OCI-LY7 (cell line): ENCODE measurements at regions not wholly inside any gene's neighbourhood (a gene's known extent, or its start where the extent isn't known, plus 50 kb on each side); places are given as distances from the start of the nearest gene placed in this dataset.

Source experiments
- BruUV-seq: library from RNA; stranded (reverse); fragments of 400-500 nt; replicated peaks from 2 replicates; lab custom pipeline; 2021; lab: Mats Ljungman, UMichigan
- CTCF ChIA-PET: fragments of 300-600 bp; sonication (Branson Sonifier 250); formaldehyde crosslinking; loops from one replicate; lab custom pipeline; 2022; ENCODE audit warnings: antibody characterized with exemption; ENCODE audit not compliant: unreplicated experiment; lab: Charles Lee
- POLR2A ChIA-PET: fragments of 300-600 bp; sonication (Branson Sonifier 250); formaldehyde crosslinking; loops from one replicate; lab custom pipeline; 2022; ENCODE audit warnings: antibody characterized with exemption; lab: Charles Lee
- DNase-seq: peaks from one replicate; pipeline ENCODE4 v3.0.0-alpha.2; 2015; ENCODE audit warnings: low spot score
- H2AFZ ChIP-seq: fragments of 200-600 bp; sonication (generic), shearing (Covaris generic); 2 replicates; pipeline ENCODE4 v1.6.1; 2014; ENCODE audit warnings: mild to moderate bottlenecking, antibody characterized with exemption, low read length, moderate library complexity
- H3K27ac ChIP-seq: fragments of 200-600 bp; sonication (generic); 2 replicates; pipeline ENCODE4 v1.5.1; 2014; ENCODE audit warnings: mixed run types, low read depth, mild to moderate bottlenecking, moderate library complexity, low read length, inconsistent platforms; ENCODE audit not compliant: poor library complexity, severe bottlenecking
- H3K36me3 ChIP-seq: fragments of 200-600 bp; sonication (generic); 2 replicates; pipeline ENCODE4 v1.6.1; 2014; ENCODE audit warnings: mild to moderate bottlenecking, antibody characterized with exemption, low read length, moderate library complexity, mixed read lengths; ENCODE audit not compliant: insufficient read depth
- H3K4me1 ChIP-seq: fragments of 200-600 bp; sonication (generic); 2 replicates; pipeline ENCODE4 v1.5.1; 2014; ENCODE audit warnings: mild to moderate bottlenecking, low read length; ENCODE audit not compliant: insufficient read depth, poor library complexity, severe bottlenecking
- H3K4me2 ChIP-seq: fragments of 200-600 bp; sonication (generic); 2 replicates; pipeline ENCODE4 v1.6.1; 2014; ENCODE audit warnings: mild to moderate bottlenecking, low read length
- H3K4me3 ChIP-seq: fragments of 200-600 bp; sonication (generic); 2 replicates; pipeline ENCODE4 v1.5.1; 2014; ENCODE audit warnings: mild to moderate bottlenecking, low read depth, low read length; ENCODE audit not compliant: poor library complexity, severe bottlenecking
- H3K79me2 ChIP-seq: fragments of 200-600 bp; sonication (generic); 2 replicates; pipeline ENCODE4 v1.6.1; 2016; ENCODE audit warnings: low read depth, mild to moderate bottlenecking, low read length, moderate library complexity, mixed read lengths; ENCODE audit not compliant: insufficient read depth
- H3K9me2 ChIP-seq: fragments of 200-600 bp; sonication (generic); 2 replicates; pipeline ENCODE4 v1.6.1; 2016; ENCODE audit warnings: mild to moderate bottlenecking, low read length, mixed read lengths; ENCODE audit not compliant: insufficient read depth
- H3K9me3 ChIP-seq: fragments of 200-600 bp; sonication (generic); 2 replicates; pipeline ENCODE4 v1.6.1; 2014; ENCODE audit warnings: mild to moderate bottlenecking, mixed run types, low read length, mixed read lengths
- H4K20me1 ChIP-seq: fragments of 200-600 bp; sonication (generic); 2 replicates; pipeline ENCODE4 v1.6.1; 2014; ENCODE audit warnings: mild to moderate bottlenecking, antibody characterized with exemption, low read length, moderate library complexity, mixed read lengths; ENCODE audit not compliant: insufficient read depth
- EZH2phosphoT487 ChIP-seq: fragments of 200-600 bp; sonication (generic); IDR thresholded peaks from 2 replicates; pipeline ENCODE4 v1.6.1; 2018; ENCODE audit warnings: low read depth, borderline replicate concordance, mild to moderate bottlenecking, mixed run types, antibody characterized with exemption, low read length, moderate library complexity, mixed read lengths
- intact Hi-C: fragments of 100-400 bp; cut with micrococcal nuclease; formaldehyde crosslinking; loops from one replicate; pipeline ENCODE4 v1.10.0; 2022; ENCODE audit not compliant: unreplicated experiment
- TF ChIP-seq, protein P1 (sequence below): fragments of 200-600 bp; sonication (generic); conservative IDR thresholded peaks from 2 replicates; pipeline ENCODE4 v1.5.1; 2014; ENCODE audit warnings: mild to moderate bottlenecking, antibody characterized with exemption, low read length, moderate library complexity, mixed read lengths

DNA sequence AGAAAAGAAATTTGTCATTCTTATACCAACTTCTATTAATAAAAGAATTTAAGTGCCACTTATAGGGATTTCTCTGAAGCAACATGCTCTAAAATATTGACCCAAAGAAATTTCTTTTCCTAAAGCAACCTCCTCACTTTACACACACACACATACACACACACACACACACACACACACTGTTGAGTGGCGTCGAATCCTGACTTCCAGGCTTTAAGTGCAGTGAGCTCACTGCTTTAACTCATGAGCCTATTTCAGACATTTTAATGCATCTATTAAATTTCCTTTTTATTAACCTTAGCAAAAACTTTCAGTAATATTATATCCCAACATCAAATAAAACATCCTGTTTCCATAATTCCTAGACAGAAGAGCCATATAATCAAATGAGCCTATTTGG is 229.1 kb upstream of the ACVR2A start:
- Histone ChIP-seq H3K4me2 (no peak overlapping the region), H3K4me1 (no peaks in the 10 kb centered on the region), H2AFZ (no peak overlapping the region), H3K36me3 (no peaks in the 10 kb centered on the region), H3K9me3 (no peaks in the 10 kb centered on the region), H3K79me2 (no peaks in the 10 kb centered on the region), H3K9me2 (no peaks in the 10 kb centered on the region), H3K27ac (no peak overlapping the region), H3K4me3 (no peak overlapping the region), H4K20me1 (no peaks in the 10 kb centered on the region)
- BruUV-seq: no TSS peak
- intact Hi-C loops: no loop called here
- ChIA-PET POLR2A (no interaction called here), CTCF (no interaction called here)
- TF ChIP-seq EZH2phosphoT487: no peak
- TF ChIP-seq, protein P1, sequence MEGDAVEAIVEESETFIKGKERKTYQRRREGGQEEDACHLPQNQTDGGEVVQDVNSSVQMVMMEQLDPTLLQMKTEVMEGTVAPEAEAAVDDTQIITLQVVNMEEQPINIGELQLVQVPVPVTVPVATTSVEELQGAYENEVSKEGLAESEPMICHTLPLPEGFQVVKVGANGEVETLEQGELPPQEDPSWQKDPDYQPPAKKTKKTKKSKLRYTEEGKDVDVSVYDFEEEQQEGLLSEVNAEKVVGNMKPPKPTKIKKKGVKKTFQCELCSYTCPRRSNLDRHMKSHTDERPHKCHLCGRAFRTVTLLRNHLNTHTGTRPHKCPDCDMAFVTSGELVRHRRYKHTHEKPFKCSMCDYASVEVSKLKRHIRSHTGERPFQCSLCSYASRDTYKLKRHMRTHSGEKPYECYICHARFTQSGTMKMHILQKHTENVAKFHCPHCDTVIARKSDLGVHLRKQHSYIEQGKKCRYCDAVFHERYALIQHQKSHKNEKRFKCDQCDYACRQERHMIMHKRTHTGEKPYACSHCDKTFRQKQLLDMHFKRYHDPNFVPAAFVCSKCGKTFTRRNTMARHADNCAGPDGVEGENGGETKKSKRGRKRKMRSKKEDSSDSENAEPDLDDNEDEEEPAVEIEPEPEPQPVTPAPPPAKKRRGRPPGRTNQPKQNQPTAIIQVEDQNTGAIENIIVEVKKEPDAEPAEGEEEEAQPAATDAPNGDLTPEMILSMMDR: no peak
- no peak for DNase-seq

DNA sequence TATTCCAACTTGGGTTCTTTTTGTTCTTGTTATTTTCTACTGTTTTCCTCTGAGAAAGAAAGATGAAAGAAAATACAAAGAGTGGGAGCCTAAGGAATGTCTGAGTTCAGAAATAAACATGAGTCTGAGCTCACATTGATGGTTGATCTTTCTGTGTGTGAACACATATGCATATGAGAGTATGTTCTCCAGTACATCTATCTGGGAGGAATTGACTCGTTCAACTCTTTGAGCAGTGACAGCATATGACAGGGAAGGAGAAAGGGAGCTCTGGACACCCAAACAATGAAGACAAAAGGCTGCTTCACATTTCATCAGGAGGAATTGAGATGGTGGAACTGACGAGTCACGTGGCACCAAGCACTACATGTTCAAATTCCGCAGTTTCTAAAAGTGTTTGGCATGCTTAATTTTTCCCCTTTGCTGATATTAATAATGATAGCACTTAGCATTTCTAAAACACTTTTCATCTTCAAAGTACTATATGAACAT is 229.8 kb upstream of the ACVR2A start:
- Histone ChIP-seq H3K36me3 (no peaks in the 10 kb centered on the region), H3K9me3 (no peaks in the 10 kb centered on the region), H4K20me1 (no peaks in the 10 kb centered on the region), H2AFZ (no peak overlapping the region), H3K9me2 (no peaks in the 10 kb centered on the region), H3K79me2 (no peaks in the 10 kb centered on the region), H3K4me1 (no peaks in the 10 kb centered on the region), H3K4me2 (no peak overlapping the region), H3K4me3 (no peak overlapping the region), H3K27ac (no peak overlapping the region)
- TF ChIP-seq, protein P1: no peak
- no peak for TF ChIP-seq EZH2phosphoT487
- POLR2A ChIA-PET: interaction anchor here (0.9 kb wide), 1 partner anchor 10 kb away, joined by 3 read pairs; no protein-coding TSS in a partner anchor
- intact Hi-C loops: no loop called here
- CTCF ChIA-PET: no interaction called here
- no TSS peak for BruUV-seq
- no peak for DNase-seq

DNA sequence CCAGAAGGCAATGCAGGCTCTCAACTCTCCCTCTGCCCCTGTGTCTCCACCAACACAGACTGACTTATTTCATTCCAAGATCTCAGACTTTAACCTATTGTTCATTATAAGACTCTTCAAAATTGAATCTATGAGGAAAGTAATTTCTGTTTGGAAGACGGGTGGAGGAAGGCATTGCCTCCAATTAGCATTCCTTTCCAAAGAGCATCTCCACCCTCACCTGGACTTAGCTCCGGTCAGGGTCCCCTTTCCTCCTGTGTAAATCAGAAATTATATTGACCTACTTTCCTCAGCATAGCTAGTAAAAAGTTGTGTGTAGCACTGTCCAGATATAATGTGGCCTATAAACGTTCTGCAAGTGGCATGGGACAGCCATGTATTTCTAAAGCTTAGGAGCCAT is 230.4 kb upstream of the ACVR2A start:
- Histone ChIP-seq H3K79me2 (no peaks in the 10 kb centered on the region), H3K27ac (no peak overlapping the region), H3K9me2 (no peaks in the 10 kb centered on the region), H3K4me2 (no peak overlapping the region), H3K36me3 (no peaks in the 10 kb centered on the region), H3K9me3 (no peaks in the 10 kb centered on the region), H4K20me1 (no peaks in the 10 kb centered on the region), H3K4me3 (no peak overlapping the region), H3K4me1 (no peaks in the 10 kb centered on the region), H2AFZ (no peak overlapping the region)
- POLR2A ChIA-PET: interaction anchor here (0.9 kb wide), 1 partner anchor 11 kb away, joined by 3 read pairs; no protein-coding TSS in a partner anchor
- DNase-seq: no peak
- no TSS peak for BruUV-seq
- intact Hi-C loops: no loop called here
- CTCF ChIA-PET: no interaction called here
- no peak for TF ChIP-seq EZH2phosphoT487
- TF ChIP-seq, protein P1: no peak
